ENCODE measurements at regions not wholly inside any gene's neighbourhood (a gene's known extent, or its start where the extent isn't known, plus 50 kb on each side); places are given as distances from the start of the nearest gene placed in this dataset.
"Not testable (repeated sequence)": the region's sequence is repeated elsewhere in the genome, so short reads cannot be mapped to it uniquely, and the experiment has no call there.

- Histone ChIP-seq H3K9ac (ENCODE audit: low read length) (no peak overlapping the region), H3K27me3 (ENCODE audit: control insufficient read depth, insufficient read depth, low read length) (no peaks in the 10 kb centered on the region), H3K4me3 (ENCODE audit: low read length) (no peak overlapping the region), H3K36me3 (ENCODE audit: control insufficient read depth, insufficient read depth, low read length) (no peaks in the 10 kb centered on the region), H3K9me3 (ENCODE audit: control insufficient read depth, low read length) (no peaks in the 10 kb centered on the region), H3K4me1 (ENCODE audit: control insufficient read depth, insufficient read depth, low read length) (no peaks in the 10 kb centered on the region)
Measured at GRCh38 chr11:81839976-81840375, 893.7 kb downstream of the FAM181B start.

DNA sequence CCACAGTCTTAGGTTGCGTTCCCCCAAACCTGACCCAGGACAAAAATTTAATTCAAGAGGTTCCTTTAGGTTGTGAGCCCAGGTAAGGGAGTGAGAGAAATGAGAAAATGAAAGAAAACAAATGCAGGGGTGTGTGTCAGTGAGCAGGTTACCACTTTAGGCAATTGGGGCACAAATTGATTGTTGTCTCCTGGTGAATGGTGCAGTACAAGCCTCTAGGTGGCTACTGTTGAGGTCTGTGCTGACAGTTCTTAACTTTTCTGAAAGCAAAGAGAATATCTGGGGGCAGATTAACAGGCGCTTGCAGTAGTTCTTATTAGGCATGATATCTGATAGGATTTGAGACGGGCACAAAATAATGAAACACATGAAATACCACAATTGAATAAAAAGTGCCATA lies 894.6 kb downstream of the FAM181B start:
- Histone ChIP-seq H3K27me3 (ENCODE audit: control insufficient read depth, insufficient read depth, low read length) (no peaks in the 10 kb centered on the region), H3K36me3 (ENCODE audit: control insufficient read depth, insufficient read depth, low read length) (no peaks in the 10 kb centered on the region), H3K9me3 (ENCODE audit: control insufficient read depth, low read length) (no peaks in the 10 kb centered on the region), H3K4me3 (ENCODE audit: low read length) (no peak overlapping the region), H3K9ac (ENCODE audit: low read length) (no peak overlapping the region), H3K4me1 (ENCODE audit: control insufficient read depth, insufficient read depth, low read length) (no peaks in the 10 kb centered on the region)

GRCh38 chr11:81829976-81830375 lies 903.7 kb downstream of the FAM181B start:
- H3K27me3 ChIP-seq (ENCODE audit: control insufficient read depth, insufficient read depth, low read length) = no peaks in the 10 kb centered on the region
- no peaks in the 10 kb centered on the region for H3K36me3 ChIP-seq (ENCODE audit: control insufficient read depth, insufficient read depth, low read length)
- H3K4me1 ChIP-seq (ENCODE audit: control insufficient read depth, insufficient read depth, low read length) = no peaks in the 10 kb centered on the region
- no peaks in the 10 kb centered on the region for H3K9me3 ChIP-seq (ENCODE audit: control insufficient read depth, low read length)
- no peak overlapping the region for H3K4me3 ChIP-seq (ENCODE audit: low read length)
- H3K9ac ChIP-seq (ENCODE audit: low read length) = no peak overlapping the region

DNA sequence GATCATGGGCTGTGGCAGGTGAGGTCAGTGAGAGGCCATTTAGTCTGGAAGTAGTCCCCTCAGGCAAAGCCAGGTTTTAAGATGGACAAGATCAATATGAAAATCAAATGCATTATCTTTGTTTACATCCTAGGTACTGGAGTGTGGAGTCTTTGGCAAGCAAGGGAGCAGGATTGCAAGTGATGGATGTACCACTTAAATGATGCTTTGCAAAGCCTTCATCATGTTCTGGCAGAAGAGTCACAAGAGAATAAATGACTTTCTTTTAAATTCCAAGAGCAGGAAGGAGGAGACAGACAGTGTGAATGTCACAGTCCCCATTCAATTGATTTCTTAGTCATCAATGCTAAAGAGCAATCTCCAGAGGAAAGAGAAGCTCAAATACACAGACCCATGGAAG lies 908.3 kb downstream of the FAM181B start:
- Histone ChIP-seq H3K27me3 (ENCODE audit: control insufficient read depth, insufficient read depth, low read length) (no peaks in the 10 kb centered on the region), H3K9ac (ENCODE audit: low read length) (no peak overlapping the region), H3K9me3 (ENCODE audit: control insufficient read depth, low read length) (no peaks in the 10 kb centered on the region), H3K4me3 (ENCODE audit: low read length) (no peak overlapping the region), H3K36me3 (ENCODE audit: control insufficient read depth, insufficient read depth, low read length) (no peaks in the 10 kb centered on the region), H3K4me1 (ENCODE audit: control insufficient read depth, insufficient read depth, low read length) (no peaks in the 10 kb centered on the region)

DNA sequence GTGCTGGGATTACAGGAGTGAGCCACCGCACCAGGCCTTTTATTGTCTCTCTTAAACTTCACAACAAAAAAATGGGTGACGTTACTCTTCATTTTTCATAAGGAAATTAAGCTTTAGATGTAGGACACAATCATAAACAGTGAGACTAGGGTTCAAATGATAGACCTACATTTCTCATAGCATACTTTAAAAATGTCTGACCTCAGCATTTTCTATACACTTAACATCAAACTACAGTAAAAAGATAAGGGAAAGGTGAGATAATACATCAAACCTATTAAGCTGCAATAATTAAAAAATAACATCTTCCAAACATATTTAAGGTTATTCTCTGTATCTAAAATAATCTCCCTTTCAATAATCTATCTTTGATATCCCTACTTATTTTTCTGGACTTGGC lies 914.2 kb downstream of the FAM181B start:
- H3K27me3 ChIP-seq (ENCODE audit: control insufficient read depth, insufficient read depth, low read length) = no peaks in the 10 kb centered on the region
- no peaks in the 10 kb centered on the region for H3K4me1 ChIP-seq (ENCODE audit: control insufficient read depth, insufficient read depth, low read length)
- H3K9me3 ChIP-seq (ENCODE audit: control insufficient read depth, low read length) = no peaks in the 10 kb centered on the region
- no peaks in the 10 kb centered on the region for H3K36me3 ChIP-seq (ENCODE audit: control insufficient read depth, insufficient read depth, low read length)
- no peak overlapping the region for H3K4me3 ChIP-seq (ENCODE audit: low read length)
- no peak overlapping the region for H3K9ac ChIP-seq (ENCODE audit: low read length)

- Histone ChIP-seq H3K9ac (ENCODE audit: low read length) (no peak overlapping the region), H3K27me3 (ENCODE audit: control insufficient read depth, insufficient read depth, low read length) (no peaks in the 10 kb centered on the region), H3K4me3 (ENCODE audit: low read length) (no peak overlapping the region), H3K9me3 (ENCODE audit: control insufficient read depth, low read length) (no peaks in the 10 kb centered on the region), H3K36me3 (ENCODE audit: control insufficient read depth, insufficient read depth, low read length) (no peaks in the 10 kb centered on the region), H3K4me1 (ENCODE audit: control insufficient read depth, insufficient read depth, low read length) (no peaks in the 10 kb centered on the region)
Measured at GRCh38 chr11:81804858-81805257, 928.8 kb downstream of the FAM181B start.

DNA sequence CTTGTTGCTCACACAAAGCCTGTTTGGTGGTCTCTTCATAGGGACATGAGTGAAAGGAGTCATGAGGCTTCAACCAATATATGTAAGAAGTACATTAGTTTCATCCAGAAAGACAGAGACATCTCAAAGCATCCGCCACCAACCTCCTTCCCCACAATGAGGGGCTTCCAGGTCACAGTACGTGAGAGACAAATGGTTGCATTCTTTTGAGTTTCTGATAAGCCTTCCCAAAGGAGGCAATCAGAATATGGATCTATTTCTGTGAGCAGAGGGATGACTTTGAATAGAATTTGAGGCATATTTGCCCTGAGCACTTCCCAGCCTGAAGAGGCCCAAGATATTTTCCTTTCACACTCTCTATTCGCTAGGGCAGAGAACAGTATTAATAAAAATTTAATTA lies 931.1 kb downstream of the FAM181B start:
- Histone ChIP-seq H3K4me3 (ENCODE audit: low read length) (no peak overlapping the region), H3K9ac (ENCODE audit: low read length) (no peak overlapping the region), H3K36me3 (ENCODE audit: control insufficient read depth, insufficient read depth, low read length) (no peaks in the 10 kb centered on the region), H3K9me3 (ENCODE audit: control insufficient read depth, low read length) (no peaks in the 10 kb centered on the region), H3K4me1 (ENCODE audit: control insufficient read depth, insufficient read depth, low read length) (no peaks in the 10 kb centered on the region), H3K27me3 (ENCODE audit: control insufficient read depth, insufficient read depth, low read length) (no peaks in the 10 kb centered on the region)

- H3K36me3 ChIP-seq (ENCODE audit: control insufficient read depth, insufficient read depth, low read length) = no peaks in the 10 kb centered on the region
- no peaks in the 10 kb centered on the region for H3K4me1 ChIP-seq (ENCODE audit: control insufficient read depth, insufficient read depth, low read length)
- H3K9me3 ChIP-seq (ENCODE audit: control insufficient read depth, low read length) = no peaks in the 10 kb centered on the region
- no peak overlapping the region for H3K9ac ChIP-seq (ENCODE audit: low read length)
- no peak overlapping the region for H3K4me3 ChIP-seq (ENCODE audit: low read length)
- H3K27me3 ChIP-seq (ENCODE audit: control insufficient read depth, insufficient read depth, low read length) = no peaks in the 10 kb centered on the region
Measured at GRCh38 chr11:81792416-81792815, 941.2 kb downstream of the FAM181B start.

GRCh38 chr11:81787584-81788049 lies 946.0 kb downstream of the FAM181B start:
- Histone ChIP-seq H3K4me1 (ENCODE audit: control insufficient read depth, insufficient read depth, low read length) (no peaks in the 10 kb centered on the region), H3K27me3 (ENCODE audit: control insufficient read depth, insufficient read depth, low read length) (no peaks in the 10 kb centered on the region), H3K9ac (ENCODE audit: low read length) (no peak overlapping the region), H3K9me3 (ENCODE audit: control insufficient read depth, low read length) (no peaks in the 10 kb centered on the region), H3K4me3 (ENCODE audit: low read length) (no peak overlapping the region), H3K36me3 (ENCODE audit: control insufficient read depth, insufficient read depth, low read length) (no peaks in the 10 kb centered on the region)

GRCh38 chr11:81772166-81772565 lies 961.5 kb downstream of the FAM181B start:
- Histone ChIP-seq H3K9me3 (ENCODE audit: control insufficient read depth, low read length) (no peaks in the 10 kb centered on the region), H3K27me3 (ENCODE audit: control insufficient read depth, insufficient read depth, low read length) (no peaks in the 10 kb centered on the region), H3K9ac (ENCODE audit: low read length) (no peak overlapping the region), H3K4me3 (ENCODE audit: low read length) (no peak overlapping the region), H3K36me3 (ENCODE audit: control insufficient read depth, insufficient read depth, low read length) (no peaks in the 10 kb centered on the region), H3K4me1 (ENCODE audit: control insufficient read depth, insufficient read depth, low read length) (no peaks in the 10 kb centered on the region)

DNA sequence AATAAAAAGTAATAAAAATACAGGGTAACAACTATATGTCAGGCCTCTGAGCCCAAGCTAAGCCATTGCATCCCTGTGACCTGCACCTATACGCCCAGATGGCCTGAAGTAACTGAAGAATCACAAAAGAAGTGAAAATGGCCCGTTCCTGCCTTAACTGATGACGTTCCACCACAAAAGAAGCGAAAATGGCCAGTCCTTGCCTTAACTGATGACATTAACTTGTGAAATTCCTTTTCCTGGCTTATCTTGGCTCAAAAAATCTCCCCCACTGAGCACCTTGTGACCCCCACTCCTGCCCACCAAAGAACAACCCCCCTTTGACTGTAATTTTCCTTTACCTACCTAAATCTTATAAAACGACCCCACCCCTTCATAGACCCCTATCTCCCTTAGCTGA lies 963.8 kb downstream of the FAM181B start:
- H3K36me3 ChIP-seq (ENCODE audit: control insufficient read depth, insufficient read depth, low read length); H3K4me1 ChIP-seq (ENCODE audit: control insufficient read depth, insufficient read depth, low read length); H3K27me3 ChIP-seq (ENCODE audit: control insufficient read depth, insufficient read depth, low read length); H3K4me3 ChIP-seq (ENCODE audit: low read length); H3K9ac ChIP-seq (ENCODE audit: low read length); H3K9me3 ChIP-seq (ENCODE audit: control insufficient read depth, low read length): not testable (repeated sequence)

GRCh38 chr11:81756864-81757595 lies 976.6 kb downstream of the FAM181B start:
- Histone ChIP-seq H3K4me3 (ENCODE audit: low read length) (no peak overlapping the region), H3K36me3 (ENCODE audit: control insufficient read depth, insufficient read depth, low read length) (no peaks in the 10 kb centered on the region), H3K9me3 (ENCODE audit: control insufficient read depth, low read length) (no peaks in the 10 kb centered on the region), H3K4me1 (ENCODE audit: control insufficient read depth, insufficient read depth, low read length) (no peaks in the 10 kb centered on the region), H3K9ac (ENCODE audit: low read length) (no peak overlapping the region), H3K27me3 (ENCODE audit: control insufficient read depth, insufficient read depth, low read length) (no peaks in the 10 kb centered on the region)

- Histone ChIP-seq H3K9ac (ENCODE audit: low read length) (no peak overlapping the region), H3K9me3 (ENCODE audit: control insufficient read depth, low read length) (no peaks in the 10 kb centered on the region), H3K36me3 (ENCODE audit: control insufficient read depth, insufficient read depth, low read length) (no peaks in the 10 kb centered on the region), H3K27me3 (ENCODE audit: control insufficient read depth, insufficient read depth, low read length) (no peaks in the 10 kb centered on the region), H3K4me3 (ENCODE audit: low read length) (no peak overlapping the region), H3K4me1 (ENCODE audit: control insufficient read depth, insufficient read depth, low read length) (no peaks in the 10 kb centered on the region)
Measured at GRCh38 chr11:81749245-81749644, 984.4 kb downstream of the FAM181B start.
